Superior temporal gyrus (tissue), 1 donor: ENCODE measurements at regions not wholly inside any gene's neighbourhood (a gene's known extent, or its start where the extent isn't known, plus 50 kb on each side); places are given as distances from the start of the nearest gene placed in this dataset.
"Not testable (repeated sequence)": the region's sequence is repeated elsewhere in the genome, so short reads cannot be mapped to it uniquely, and the experiment has no call there.

Experiments
- DNase-seq: peaks from one replicate; pipeline ENCODE4 v3.0.0-alpha.2; 2016; ENCODE audit errors: extremely low spot score

DNA sequence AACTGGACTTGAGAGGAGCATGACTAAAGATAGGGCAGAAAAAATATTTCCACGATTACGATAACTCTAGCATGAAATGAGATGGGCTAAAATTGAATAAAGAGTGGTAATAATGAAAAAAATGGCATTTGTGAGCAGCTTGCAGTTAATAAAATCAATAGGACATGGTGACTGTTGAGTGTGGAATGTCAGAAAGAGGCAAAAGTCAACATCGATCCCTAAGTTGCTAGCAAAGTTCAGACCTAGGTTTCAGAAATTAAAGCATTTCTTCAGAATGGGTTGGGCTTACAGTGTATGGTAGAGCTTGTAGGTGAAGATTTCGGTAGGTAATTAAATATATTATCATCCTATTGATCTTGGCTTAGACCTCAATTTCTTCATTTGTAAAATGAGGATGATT, 656.7 kb upstream of the NRG3 start:
- DNase-seq = no peak

DNA sequence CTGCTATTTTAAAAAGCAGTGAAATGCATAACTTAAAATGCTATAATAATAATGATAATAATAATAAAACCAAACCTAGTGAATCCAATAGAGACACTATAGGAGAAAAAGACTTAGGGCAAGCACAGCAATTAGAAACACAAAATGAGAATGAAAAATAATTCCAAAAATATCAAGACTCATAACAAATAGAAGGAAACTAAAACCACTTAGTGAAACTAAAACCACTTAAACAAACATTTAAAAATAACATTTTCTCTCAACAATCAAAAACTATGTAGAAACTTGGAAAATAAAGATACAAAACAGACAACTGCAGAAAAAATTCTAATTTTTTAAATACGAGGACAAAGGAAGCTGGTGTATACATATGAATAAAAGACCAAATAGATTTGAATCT, 655.2 kb upstream of the NRG3 start:
- no peak for DNase-seq

DNA sequence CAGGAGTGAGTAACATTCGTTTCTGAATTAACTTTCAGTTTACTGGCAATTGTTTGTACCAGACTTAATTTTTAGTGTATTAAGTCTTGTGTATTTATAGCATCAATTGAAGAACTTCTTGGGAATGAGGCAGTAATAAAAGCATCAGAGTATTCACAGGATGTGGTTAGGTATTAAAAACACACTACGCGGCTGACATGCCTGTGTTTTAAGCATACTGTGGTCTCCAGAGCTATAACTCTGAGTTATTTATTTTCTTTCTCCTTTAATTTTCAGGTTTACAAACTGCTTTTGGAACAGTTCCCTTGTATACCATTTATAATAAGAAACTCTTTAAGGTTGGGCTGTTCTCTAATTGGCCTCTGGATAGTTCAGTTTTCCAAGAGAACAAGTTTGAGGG, 626.1 kb upstream of the NRG3 start:
- no peak for DNase-seq

DNA sequence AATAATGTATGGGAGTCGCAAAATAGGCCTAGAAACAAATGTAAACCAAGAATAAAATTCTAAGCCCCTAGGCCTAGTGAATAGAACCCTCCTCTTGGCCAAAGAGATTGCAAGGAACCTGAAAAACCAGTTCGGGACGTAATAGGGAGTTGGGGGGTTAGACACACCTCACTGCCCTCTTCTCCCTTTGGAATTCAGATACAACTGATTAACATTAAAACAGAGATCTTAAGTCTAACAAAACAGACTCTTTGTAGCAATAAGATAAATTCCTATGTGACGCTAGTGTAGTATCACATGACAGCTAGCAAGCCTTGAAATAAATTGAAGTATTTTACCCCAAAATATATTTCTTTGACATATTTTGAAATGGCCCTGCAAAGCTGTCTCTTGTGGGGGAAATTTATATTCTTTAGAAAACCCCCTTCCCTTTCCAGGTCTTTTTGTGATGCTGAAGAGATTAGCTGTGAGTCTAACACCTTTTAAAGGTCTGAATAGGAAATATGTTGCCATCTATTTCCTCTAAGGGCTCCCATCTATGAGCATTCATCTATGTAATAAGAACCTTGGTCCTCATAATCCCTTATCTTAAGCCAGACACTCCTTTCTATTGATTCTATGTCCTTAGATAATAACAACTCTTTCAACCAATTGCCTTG, 623.4 kb upstream of the NRG3 start:
- DNase-seq = no peak

DNA sequence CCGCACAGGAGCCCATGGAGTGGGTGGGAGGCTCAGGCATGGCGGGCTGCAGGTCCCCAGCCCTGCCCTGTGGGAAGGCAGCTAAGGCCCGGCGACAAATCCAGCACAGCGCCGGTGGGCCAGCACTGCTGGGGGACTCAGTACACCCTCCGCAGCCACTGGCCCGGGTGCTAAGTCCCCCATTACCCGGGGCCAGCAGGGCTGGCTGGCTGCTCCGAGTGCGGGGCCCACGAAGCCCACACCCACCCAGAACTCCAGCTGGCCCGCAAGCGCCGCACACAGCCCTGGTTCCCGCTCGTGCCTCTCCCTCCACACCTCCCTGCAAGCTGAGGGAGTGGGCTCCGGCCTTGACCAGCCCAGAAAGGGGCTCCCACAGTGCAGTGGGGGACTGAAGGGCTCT, 610.0 kb upstream of the NRG3 start:
- DNase-seq = not testable (repeated sequence)

DNA sequence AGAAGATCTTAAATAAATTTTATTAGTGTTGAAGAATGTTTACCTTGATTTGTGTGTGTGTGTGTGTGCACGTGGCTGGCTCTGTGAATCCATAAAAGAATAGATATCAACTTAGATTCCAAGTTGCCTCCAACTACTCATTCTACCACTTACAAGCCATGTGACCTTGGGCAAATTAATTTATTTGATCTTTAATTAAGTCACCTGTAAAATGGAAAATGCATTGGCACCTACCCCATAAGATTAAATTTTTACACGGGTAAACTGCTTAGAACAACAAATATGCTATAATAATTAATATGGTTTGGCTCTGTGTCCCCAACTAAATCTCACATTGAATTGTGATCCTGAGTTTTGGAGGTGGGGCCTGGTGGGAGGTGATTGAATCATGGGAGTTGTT, 604.9 kb upstream of the NRG3 start:
- no peak for DNase-seq

DNA sequence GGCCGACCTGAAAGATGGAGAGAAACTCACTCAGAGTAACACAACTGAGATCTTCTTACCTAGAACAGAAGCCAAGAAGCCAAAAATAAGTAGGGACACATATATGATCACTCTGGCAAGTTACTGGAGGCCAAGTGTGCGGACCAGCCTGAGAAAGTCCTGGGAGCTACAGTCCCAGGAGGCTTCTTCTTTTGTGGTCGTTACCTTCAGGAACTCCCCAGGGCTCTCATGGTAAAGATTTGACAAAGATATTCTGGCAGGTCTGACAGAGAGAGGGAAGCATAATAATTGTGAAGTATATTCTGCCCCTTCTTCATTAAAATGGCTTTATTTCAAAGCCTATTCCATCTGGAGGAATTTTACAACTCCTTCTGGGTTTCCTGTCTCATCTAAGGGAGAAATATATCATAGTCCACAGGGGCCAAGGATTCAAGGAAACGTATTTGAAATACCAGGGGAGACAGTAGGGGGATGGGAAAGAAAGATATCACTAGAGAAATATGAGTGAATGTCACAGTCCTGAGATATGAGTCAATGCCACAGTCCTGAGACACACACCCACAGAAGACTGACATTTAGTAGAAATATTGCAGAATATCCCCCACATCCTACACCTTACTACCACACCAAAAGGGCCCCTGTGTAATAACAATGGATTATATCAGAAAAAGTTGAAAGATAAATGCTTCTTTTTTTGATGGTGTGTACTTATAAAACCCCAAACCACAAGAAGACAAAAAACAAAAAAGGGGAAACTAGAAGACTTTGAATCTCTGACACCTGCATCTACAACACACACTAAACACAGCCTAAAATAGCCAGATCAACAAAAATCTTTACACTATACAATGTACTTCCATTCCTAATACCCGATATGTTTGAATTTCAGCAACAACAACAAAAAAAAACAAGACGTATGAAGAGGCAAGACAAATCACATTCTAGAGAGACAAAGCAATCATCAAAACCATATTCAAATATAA, 594.2 kb upstream of the NRG3 start:
- DNase-seq = no peak

DNA sequence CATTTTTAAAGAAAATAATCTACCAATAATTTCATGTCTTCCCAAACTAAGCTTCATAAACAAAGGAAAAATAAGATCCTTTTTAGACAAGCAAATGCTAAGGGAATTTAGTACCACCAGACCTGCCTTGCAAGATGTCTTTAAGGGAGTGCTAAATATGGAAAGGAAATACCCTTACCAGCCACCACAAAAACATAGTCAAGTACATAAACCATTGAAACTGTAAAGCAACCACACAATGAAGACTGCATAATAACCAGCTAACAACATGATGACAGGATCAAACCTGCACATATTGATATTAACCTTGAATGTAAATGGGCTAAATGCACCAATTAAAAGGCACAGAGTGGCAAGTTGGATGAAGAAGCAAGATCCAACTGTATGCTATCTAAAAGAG, 586.5 kb upstream of the NRG3 start:
- no peak for DNase-seq

DNA sequence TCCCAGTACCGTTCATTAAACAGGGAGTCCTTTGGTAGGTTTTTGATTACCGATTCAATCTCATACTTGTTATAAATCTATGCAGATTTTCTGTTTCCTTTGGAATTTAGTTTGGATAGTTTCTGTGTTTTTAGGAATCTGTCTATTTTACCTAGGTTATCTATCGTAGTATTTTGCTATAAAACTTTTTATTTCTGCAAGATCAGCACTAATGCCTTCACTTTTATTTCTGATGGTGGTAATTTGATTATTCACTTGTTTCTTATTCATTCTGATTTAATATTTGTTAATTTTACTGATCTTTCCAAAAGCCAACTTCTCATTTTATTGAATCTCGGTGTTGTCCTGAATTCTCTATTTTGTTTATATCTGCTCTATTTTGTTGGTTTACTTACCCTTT, 577.7 kb upstream of the NRG3 start:
- DNase-seq = no peak

DNA sequence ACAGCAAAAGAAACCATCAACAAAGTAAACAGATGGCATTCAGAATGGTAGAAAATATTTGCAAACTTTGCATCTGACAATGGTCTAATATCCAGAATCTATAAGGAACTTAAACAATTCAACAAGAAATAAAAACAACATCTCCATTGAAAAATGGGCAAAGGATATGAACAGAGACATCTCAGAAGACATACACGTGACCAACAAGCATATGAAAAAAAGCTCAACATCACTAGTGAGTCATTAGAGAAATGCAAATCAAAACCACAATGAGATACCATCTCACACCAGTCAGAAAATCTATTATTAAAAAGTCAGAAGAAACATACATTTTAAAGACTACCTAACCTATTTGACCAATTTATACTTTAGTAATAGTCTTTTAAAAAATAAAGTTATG, 571.3 kb upstream of the NRG3 start:
- DNase-seq = no peak

DNA sequence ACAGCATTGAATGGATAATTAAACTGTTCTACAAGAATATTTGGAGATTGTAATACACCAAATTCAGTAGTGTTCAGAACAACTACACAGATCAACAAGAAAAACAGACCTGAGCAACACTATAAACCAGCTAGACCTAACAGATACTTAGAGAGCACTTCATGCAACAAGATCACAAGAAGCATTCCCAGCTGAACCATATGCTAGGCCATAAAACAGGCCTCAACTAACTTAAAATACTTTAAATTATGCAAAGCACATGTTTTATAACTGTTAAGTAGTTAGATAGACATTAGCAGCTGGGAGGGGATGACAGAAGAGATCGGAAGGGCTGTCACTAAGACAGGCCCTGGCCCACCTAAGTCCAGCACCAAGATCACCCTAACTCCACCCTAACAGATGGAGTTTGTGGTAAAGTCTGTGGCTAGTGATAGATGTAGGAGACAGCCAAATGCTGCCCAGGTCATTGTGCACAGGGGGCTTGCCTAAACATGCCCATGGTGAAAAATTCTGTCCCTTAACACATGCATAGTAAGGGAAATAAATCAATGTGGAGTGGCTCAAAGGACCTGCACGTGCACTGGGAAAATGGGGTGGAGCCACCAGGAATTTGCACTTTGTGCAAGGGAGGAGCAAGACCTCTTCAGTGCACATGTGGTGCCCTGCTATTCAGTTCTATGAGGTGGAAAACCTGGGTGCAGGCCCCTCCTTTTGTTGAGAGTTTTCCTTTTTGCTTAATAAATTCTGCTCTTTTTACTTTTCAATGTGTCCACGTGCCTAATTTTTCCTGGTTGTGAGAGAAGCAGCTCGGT, 567.8 kb upstream of the NRG3 start:
- DNase-seq = no peak

DNA sequence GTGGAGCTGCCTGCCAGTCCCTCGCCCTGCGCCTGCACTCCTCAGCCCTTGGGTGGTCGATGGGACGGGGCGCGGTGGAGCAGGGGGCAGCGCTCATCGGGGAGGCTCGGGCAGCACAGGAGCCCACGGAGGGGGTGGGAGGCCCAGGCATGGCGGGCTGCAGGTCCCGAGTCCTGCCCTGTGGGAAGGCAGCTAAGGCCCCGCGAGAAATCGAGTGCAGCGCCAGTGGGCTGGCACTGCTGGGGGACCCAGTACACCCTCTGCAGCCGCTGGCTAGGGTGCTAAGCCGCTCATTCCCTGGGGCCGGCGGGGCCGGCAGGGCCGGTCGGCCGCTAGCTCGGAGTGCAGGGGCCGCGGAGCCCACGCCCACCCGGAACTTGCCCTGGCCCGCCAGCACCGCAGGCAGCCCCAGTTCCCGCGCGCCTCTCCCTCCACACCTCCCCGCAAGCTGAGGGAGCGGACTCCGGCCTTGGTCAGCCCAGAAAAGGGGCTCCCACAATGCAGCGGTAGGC, 565.9 kb upstream of the NRG3 start:
- no peak for DNase-seq

DNA sequence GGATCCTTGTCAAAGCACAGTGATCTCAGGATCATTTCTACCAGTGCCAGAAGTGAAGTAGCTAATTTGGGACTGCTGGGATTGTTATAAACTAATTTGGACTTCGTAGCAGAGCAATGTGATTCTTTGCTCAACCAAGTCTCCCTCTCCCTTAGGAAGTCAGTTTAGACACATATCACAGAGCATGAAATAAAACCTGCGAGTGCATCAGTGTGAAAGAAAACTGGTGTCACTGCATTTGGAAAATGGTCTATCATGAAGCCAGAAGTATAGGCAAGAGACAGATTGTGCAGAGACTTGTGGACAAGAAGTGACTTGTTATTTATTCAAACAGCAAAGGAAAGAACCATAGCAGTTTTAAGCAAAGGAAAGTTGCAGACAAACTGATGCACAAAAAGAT, 560.5 kb upstream of the NRG3 start:
- peak; percentile 12 for DNase-seq

DNA sequence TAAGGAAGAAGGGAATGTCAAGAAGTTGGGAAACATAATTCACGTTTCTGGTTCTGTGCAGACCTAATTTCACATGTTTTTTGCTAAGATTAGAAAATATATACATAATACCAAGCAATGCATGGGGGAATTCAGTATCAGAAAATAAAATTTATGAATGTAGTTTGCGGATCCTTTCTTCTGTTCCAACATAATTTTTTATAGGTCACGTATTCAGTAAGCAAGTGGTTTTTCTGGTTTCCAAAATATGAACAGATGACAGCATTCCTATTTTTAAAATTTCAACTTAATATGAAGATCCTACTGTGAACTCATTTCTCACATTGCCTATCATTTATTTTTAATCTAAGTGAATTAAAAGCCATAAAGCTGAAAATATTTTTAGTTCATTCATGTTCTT, 560.0 kb upstream of the NRG3 start:
- DNase-seq = peak; percentile 11

DNA sequence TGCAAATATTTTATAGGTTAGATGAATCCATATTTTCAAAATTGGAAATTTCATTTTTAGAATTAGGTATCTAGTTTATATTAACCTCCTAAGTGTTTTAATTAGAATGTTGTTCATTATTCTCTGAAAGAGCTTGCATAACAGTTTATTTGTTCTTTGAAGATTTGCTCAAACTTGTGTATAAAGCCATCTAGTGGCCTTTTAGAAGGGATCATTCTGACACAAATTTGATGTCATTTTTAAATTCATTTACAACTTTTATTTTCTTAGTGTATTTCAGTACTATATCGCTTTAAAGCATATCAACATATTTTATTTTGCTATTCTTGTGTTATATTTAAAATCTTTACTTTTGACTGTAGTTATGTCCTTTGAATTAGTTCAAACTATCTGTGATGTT, 527.0 kb upstream of the NRG3 start:
- DNase-seq = no peak

DNA sequence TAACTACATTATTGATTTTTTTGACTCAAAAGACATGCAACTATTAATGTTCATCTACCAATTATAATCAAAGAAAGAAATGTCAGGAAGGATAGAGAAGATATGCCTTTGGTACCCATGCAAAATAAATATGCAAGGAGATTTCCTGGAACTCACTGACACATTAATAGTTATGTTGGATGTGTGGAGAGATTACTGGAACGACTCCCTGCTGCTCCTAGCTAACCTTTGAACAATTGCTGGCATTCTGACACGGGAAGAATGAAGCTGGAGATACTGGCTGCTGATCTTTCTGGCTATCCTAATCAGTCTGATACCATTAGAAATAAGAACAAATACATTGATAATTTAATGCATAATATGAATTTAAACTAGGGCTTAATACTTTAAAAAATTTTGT, 507.9 kb upstream of the NRG3 start:
- DNase-seq = no peak

DNA sequence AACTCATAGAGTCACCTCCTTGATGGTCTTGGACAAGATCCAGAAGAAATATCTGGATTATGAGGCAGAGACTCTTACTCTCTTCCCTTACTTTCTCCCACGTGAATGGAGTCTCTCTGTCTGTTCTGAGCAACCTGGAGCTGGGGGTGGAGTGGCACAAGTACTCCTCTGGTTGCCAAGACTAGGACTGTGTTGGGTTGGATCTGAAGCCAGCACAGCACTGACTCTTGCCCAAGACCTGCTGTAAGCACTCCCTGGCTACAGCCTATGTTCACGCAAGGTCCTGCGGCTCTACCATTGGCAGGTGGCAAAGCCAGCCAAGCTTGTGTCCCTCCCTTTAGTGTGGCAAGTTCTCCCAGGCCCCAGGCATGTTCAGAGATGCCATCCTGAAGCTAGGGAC, 488.2 kb upstream of the NRG3 start:
- DNase-seq = no peak

DNA sequence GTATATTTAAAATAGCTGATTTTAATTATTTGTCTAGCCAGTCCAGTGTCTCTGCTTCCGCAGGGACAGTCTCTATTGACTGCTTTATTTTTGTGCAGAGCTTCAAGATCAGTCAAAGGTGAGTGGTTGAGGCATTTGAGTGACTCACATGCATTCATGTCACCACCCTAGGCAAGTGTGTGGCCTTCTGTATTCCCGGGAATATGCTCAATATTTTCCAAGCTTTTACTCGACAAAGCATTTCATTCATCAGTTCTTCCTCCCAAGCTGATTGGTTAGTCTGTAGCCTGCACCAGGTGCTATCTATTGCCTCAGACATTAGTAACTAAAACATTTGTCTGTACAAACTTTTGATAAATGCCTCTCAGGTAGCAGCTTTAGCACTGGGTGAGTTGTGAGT, 471.5 kb upstream of the NRG3 start:
- no peak for DNase-seq

DNA sequence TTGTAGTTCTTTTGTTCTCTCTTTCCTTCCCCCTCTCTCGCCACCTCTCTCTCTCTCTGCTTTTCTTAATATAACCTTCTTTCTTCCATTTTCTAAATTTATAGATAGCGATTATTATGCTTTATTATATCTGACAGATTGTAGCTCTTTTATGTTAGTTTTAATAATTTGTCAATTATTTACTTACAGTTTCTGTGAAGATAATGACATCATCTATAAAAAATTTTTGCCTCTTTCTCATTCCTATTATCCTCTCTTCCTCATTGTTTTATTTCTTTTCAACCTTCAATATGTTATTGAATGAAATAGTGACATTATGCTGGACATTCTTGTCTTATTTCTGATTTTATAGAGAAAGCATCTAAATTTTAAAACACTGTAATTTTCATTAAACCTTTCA, 469.6 kb upstream of the NRG3 start:
- DNase-seq = no peak

DNA sequence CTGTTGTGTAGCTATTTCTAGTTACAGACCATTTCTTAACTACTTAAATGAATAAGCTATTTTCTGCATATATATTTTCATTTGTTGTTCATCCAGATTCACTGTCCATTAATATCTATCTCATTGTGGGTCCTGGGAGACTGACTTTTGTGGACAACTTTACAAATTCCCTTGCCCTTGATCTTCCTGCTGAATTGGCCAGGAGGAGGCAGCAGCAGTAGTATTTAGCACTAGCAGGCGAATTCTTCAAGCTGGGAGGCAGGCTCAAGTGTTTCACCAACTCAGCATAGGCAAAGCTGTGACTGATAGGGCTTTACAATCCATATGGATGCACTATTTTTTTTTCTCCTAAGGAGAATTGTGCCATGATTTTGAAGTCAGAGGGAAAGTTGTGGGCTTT, 461.0 kb upstream of the NRG3 start:
- DNase-seq = no peak

DNA sequence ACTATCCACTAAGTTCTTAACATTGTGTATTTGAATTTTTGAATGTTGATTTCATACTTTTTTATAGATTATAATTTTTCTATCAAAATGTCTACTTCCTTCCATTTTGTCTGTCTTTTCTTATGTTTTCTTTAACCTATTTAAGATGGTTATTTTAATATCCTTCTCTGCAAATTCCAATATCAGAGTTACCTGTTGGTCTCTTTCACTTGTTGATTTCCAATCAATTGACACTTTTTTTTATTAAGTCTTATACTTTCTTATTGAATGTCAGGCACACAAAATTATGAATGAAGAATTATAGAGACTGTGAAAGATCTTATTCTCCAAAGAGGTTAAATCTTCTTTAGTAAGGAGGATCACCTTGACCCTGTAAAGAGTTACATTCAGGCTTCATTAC, 448.3 kb upstream of the NRG3 start:
- DNase-seq = no peak

DNA sequence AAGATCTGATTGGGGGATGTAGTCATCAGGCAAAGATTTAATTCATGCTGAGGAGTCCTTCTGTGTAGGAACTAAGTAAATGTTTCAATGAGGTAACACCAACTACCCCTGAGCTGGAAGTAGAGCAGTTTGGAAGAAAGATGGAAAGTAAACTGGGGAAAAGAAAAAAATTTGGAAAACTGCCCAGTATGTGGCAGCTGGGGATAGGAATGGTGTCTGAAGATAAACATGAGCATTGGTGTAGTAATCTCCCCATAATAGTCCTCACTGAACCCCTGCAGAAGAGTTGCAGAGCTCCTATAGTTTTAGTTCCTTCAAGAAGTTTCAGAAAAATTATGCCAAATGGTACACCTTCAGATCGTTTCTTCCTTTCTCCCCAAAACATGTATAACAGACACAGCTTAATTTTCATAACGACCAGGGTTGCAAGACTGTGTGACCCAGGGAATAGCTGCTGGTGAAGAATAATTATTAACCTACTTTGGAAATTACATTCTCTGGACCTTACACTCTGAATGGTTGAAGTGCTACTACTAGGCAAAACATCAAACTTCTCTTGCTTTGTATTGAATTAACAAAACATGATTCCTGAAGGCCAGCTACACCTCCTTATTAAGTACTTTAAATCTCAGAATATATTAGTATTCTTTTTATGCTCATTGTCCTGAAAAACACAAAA, 446.4 kb upstream of the NRG3 start:
- no peak for DNase-seq
